Right lobe of liver (tissue), 6 donors: ENCODE measurements at regions not wholly inside any gene's neighbourhood (a gene's known extent, or its start where the extent isn't known, plus 50 kb on each side); places are given as distances from the start of the nearest gene placed in this dataset.
A peak's percentile ranks its signal among the peaks of the same experiment; 100 is the strongest.
"Not testable (repeated sequence)": the region's sequence is repeated elsewhere in the genome, so short reads cannot be mapped to it uniquely, and the experiment has no call there.

ENCODE experiments used
- ATAC-seq, 4 donors: fragments of 200-7000 bp; cut with Tn5 transposase; one replicate each; pipeline ENCODE4 v1.9.1; 2020; ENCODE audit warnings: mild to moderate bottlenecking in 4 of 4, moderate library complexity in 4 of 4
- DNase-seq, 3 donors: peaks; one replicate each; pipeline ENCODE4 v3.0.0-alpha.2; 2020
- H3K27ac ChIP-seq, 3 donors: fragments of 200-600 bp; one replicate each; pipeline ENCODE4 v1.8.0; 2022
- H3K27me3 ChIP-seq, 2 donors: fragments of 200-600 bp; one replicate each; pipeline ENCODE4 v1.8.0; 2022
- H3K36me3 ChIP-seq, 4 donors: fragments of 200-600 bp; sonication (generic) in 1 of 4; one replicate each; pipeline versions ENCODE4 v1.5.1 to v1.8.0; 2017 to 2022; ENCODE audit warnings: control low read depth in 1 of 4
- H3K4me1 ChIP-seq, 4 donors: fragments of 200-600 bp; sonication (generic) in 1 of 4; one replicate each; pipeline versions ENCODE4 v1.5.1 to v1.8.0; 2017 to 2022; ENCODE audit warnings: control low read depth in 1 of 4
- H3K4me3 ChIP-seq, 3 donors: fragments of 200-600 bp; one replicate each; pipeline ENCODE4 v1.8.0; 2022
- H3K9me3 ChIP-seq, 4 donors: fragments of 200-600 bp; sonication (generic) in 1 of 4; one replicate each; pipeline versions ENCODE4 v1.5.1 to v1.8.0; 2017 to 2022; ENCODE audit warnings: control low read depth in 1 of 4
- CTCF ChIP-seq, 4 donors: fragments of 200-600 bp in 3 of 4; fragments of 450-650 bp in 1 of 4; IDR thresholded peaks; one replicate each; pipeline versions ENCODE4 v1.5.1 to v1.8.0; 2016 to 2022; ENCODE audit warnings: antibody characterized with exemption in 4 of 4, mild to moderate bottlenecking in 2 of 4
- POLR2A ChIP-seq: fragments of 450-650 bp; IDR thresholded peaks from one replicate; pipeline ENCODE4 v1.6.1; 2017; ENCODE audit warnings: antibody characterized with exemption, mild to moderate bottlenecking
- WGBS: methylation state at CpG from one replicate; pipeline ENCODE4 v1.1.6; 2018; ENCODE audit warnings: low coverage, low lambda C conversion rate; ENCODE audit not compliant: insufficient coverage; ENCODE audit errors: missing lambda C conversion rate; 5-methylcytosine and 5-hydroxymethylcytosine counted together
- intact Hi-C, 2 donors: fragments of 100-400 bp; cut with DNase I; formaldehyde crosslinking; loops; one replicate each; pipeline versions ENCODE4 v1.11.2 to v1.14.1; 2022
- donor health status: DM: no; HTN: yes; CAD: no.
- donor health status: DM: no; HTN: no; CAD: no.
- donor health status: DM: no; HTN: no; CAD: no.
- donor health status: DM: no; HTN: yes; CAD: no.
- donor health status: DM: no; HTN: yes; CAD: no.

- Histone ChIP-seq H3K4me1 (no peaks in the 10 kb centered on the region), H3K4me3 (no peak overlapping the region), H3K27ac (no peak overlapping the region), H3K27me3 (no peaks in the 10 kb centered on the region), H3K36me3 (no peaks in the 10 kb centered on the region), H3K9me3 (no peaks in the 10 kb centered on the region)
- intact Hi-C loops: no loop called here
- TF ChIP-seq POLR2A: no peak
- no peak for TF ChIP-seq CTCF (IDR thresholded peaks at IDR 0.05)
- ATAC-seq (no peak), DNase-seq (no peak)
- WGBS: 67% methylated on average over 1 of the region's 1 CpG
Measured at GRCh38 chr1:30464187-30464617, 259.2 kb downstream of the MATN1 start.

- H3K4me3 ChIP-seq: no peak overlapping the region
- TF ChIP-seq CTCF (IDR thresholded peaks at IDR 0.05) (no peak), POLR2A (no peak)
- H3K36me3 ChIP-seq: no peaks in the 10 kb centered on the region
- intact Hi-C loops: no loop called here
- H3K27me3 ChIP-seq: no peaks in the 10 kb centered on the region
- no peak for ATAC-seq
- no peaks in the 10 kb centered on the region for H3K4me1 ChIP-seq
- H3K9me3 ChIP-seq: no peaks in the 10 kb centered on the region
- DNase-seq: peak in 1 of 3 donors; percentile 28
- H3K27ac ChIP-seq: no peak overlapping the region
- 68% methylated on average over 3 of the region's 10 CpGs for WGBS
Measured at GRCh38 chr1:30462826-30463425, 260.5 kb downstream of the MATN1 start.

GRCh38 chr1:30462166-30462565 is 261.2 kb downstream of the MATN1 start:
- no peaks in the 10 kb centered on the region for H3K36me3 ChIP-seq
- intact Hi-C loops: no loop called here
- 68% methylated on average over 2 of the region's 4 CpGs for WGBS
- H3K27ac ChIP-seq: no peak overlapping the region
- H3K9me3 ChIP-seq: no peaks in the 10 kb centered on the region
- TF ChIP-seq POLR2A (no peak), CTCF (IDR thresholded peaks at IDR 0.05) (no peak)
- DNase-seq: peak in 1 of 3 donors; percentile 12
- no peaks in the 10 kb centered on the region for H3K4me1 ChIP-seq
- H3K4me3 ChIP-seq: no peak overlapping the region
- H3K27me3 ChIP-seq: no peaks in the 10 kb centered on the region
- ATAC-seq: no peak

GRCh38 chr1:30461640-30462039 is 261.7 kb downstream of the MATN1 start:
- Histone ChIP-seq H3K9me3 (no peaks in the 10 kb centered on the region), H3K36me3 (no peaks in the 10 kb centered on the region), H3K27ac (no peak overlapping the region), H3K27me3 (no peaks in the 10 kb centered on the region), H3K4me1 (no peaks in the 10 kb centered on the region), H3K4me3 (no peak overlapping the region)
- intact Hi-C loops: no loop called here
- DNase-seq: peak in 1 of 3 donors; percentile 18
- ATAC-seq: peak in 2 of 4 donors; percentile 37 to 41
- no peak for TF ChIP-seq POLR2A
- no peak for TF ChIP-seq CTCF (IDR thresholded peaks at IDR 0.05)

GRCh38 chr1:30460661-30461060 is 262.7 kb downstream of the MATN1 start:
- DNase-seq (peak in 1 of 3 donors; percentile 9), ATAC-seq (no peak)
- TF ChIP-seq CTCF (IDR thresholded peaks at IDR 0.05) (no peak), POLR2A (no peak)
- no peaks in the 10 kb centered on the region for H3K4me1 ChIP-seq
- no CpG with 5 or more reads among the region's 1 CpG for WGBS
- no peak overlapping the region for H3K27ac ChIP-seq
- no peaks in the 10 kb centered on the region for H3K9me3 ChIP-seq
- no peaks in the 10 kb centered on the region for H3K36me3 ChIP-seq
- intact Hi-C loops: no loop called here
- no peak overlapping the region for H3K4me3 ChIP-seq
- H3K27me3 ChIP-seq: no peaks in the 10 kb centered on the region

GRCh38 chr1:30458730-30459485 is 264.5 kb downstream of the MATN1 start:
- H3K4me3 ChIP-seq, H3K27me3 ChIP-seq, H3K36me3 ChIP-seq, H3K27ac ChIP-seq, ATAC-seq, H3K9me3 ChIP-seq, intact Hi-C loops, H3K4me1 ChIP-seq: not testable (repeated sequence)
- 56% methylated on average over 4 of the region's 13 CpGs for WGBS
- DNase-seq: peak in 2 of 3 donors; percentile 23 to 34
